Tibial nerve (tissue), 4 donors: ENCODE measurements at regions not wholly inside any gene's neighbourhood (a gene's known extent, or its start where the extent isn't known, plus 50 kb on each side); places are given as distances from the start of the nearest gene placed in this dataset.

Source experiments
- CTCF ChIP-seq, 5 experiments: fragments of 200-600 bp in 3 of 5; fragments of 450-650 bp in 2 of 5; sonication (generic) in 3 of 5; IDR thresholded peaks; one replicate each; pipeline ENCODE4 v1.5.1; 2016 to 2019; ENCODE audit warnings: antibody characterized with exemption in 5 of 5, mild to moderate bottlenecking in 3 of 5, moderate library complexity in 2 of 5
- EP300 ChIP-seq, 2 donors: sonication (generic); formaldehyde crosslinking; IDR thresholded peaks; one replicate each; pipeline ENCODE4 v1.6.1; 2017; ENCODE audit warnings: antibody characterized with exemption in 2 of 2, mild to moderate bottlenecking in 1 of 2
- POLR2A ChIP-seq, 2 donors: fragments of 450-650 bp; IDR thresholded peaks; one replicate each; pipeline ENCODE4 v1.6.1; 2017; ENCODE audit warnings: antibody characterized with exemption in 2 of 2, mild to moderate bottlenecking in 2 of 2, moderate library complexity in 2 of 2

- no peak for TF ChIP-seq CTCF (IDR thresholded peaks at IDR 0.05)
- TF ChIP-seq POLR2A (IDR thresholded peaks at IDR 0.05): no peak
- TF ChIP-seq EP300 (IDR thresholded peaks at IDR 0.05): no peak
Observed at GRCh38 chr16:9264067-9264466, 172.6 kb downstream of the HAPSTR1 start.
